Ovary (tissue), 3 donors: ENCODE measurements at regions not wholly inside any gene's neighbourhood (a gene's known extent, or its start where the extent isn't known, plus 50 kb on each side); places are given as distances from the start of the nearest gene placed in this dataset.

Experiments
- CTCF ChIP-seq, 3 donors: fragments of 450-650 bp in 2 of 3; fragments of 200-600 bp in 1 of 3; IDR thresholded peaks; one replicate each; pipeline versions ENCODE4 v1.5.1 to v1.8.0; 2016 to 2022; ENCODE audit warnings: antibody characterized with exemption in 3 of 3, mild to moderate bottlenecking in 1 of 3
- EP300 ChIP-seq: sonication (generic); formaldehyde crosslinking; IDR thresholded peaks from one replicate; pipeline ENCODE4 v1.6.1; 2017; ENCODE audit warnings: antibody characterized with exemption
- POLR2A ChIP-seq: fragments of 450-650 bp; IDR thresholded peaks from one replicate; pipeline ENCODE4 v1.6.1; 2017; ENCODE audit warnings: antibody characterized with exemption, mild to moderate bottlenecking, moderate library complexity
- donor health status: DM: no; HTN: no; CAD: no.

- no peak for TF ChIP-seq CTCF (IDR thresholded peaks at IDR 0.05)
- TF ChIP-seq EP300 = no peak
- TF ChIP-seq POLR2A = no peak
Measured at GRCh38 chr5:159453209-159453608, 122.9 kb upstream of the IL12B start.
